Amygdala (tissue), 56 donors: ENCODE measurements at regions not wholly inside any gene's neighbourhood (a gene's known extent, or its start where the extent isn't known, plus 50 kb on each side); places are given as distances from the start of the nearest gene placed in this dataset.
"Not testable (repeated sequence)": the region's sequence is repeated elsewhere in the genome, so short reads cannot be mapped to it uniquely, and the experiment has no call there.

ENCODE experiments used
- DNase-seq, 56 donors: peaks; one replicate each; lab custom pipeline; 2025; lab: John Stamatoyannopoulos, UW

DNA sequence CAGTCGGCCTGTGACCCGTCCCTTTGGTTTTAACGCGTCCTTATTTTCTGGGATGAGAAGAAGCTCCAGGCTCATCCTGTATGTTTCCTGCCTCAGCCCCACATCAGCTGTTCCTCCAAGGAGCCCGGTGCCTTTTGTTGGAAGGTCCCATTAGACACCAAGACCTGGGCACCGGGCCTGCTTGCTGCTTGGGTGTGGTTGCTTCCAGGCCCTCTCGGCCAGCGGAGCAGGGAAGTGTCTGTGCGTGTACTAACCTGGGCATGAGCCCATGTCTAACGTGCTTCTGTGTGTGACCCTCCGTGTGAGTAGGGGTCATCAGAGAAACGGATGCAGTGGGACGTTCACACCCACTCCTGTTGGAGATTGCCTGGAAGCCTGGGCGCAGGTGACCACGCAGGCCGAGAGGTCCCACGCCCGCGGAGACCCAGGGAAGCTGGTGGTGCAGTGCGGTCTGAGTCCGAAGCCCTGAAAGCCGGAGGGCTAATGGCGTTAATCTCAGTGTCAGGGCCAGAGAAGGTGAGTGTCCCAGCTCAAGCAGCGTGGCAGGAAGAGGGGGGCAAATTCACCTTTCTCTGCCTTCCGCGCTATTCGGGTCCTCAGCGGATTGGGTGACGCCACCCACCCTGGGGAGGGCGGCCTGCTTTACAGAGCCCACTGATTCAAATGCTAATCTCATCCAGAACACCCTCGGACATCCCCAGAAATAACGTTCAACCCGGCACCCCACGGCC, 131.3 kb downstream of the KIF26A start:
- not testable (repeated sequence) for DNase-seq

GRCh38 chr14:104271391-104271790, 133.0 kb downstream of the KIF26A start:
- no peak for DNase-seq

GRCh38 chr14:104274806-104275205, 136.4 kb downstream of the KIF26A start:
- DNase-seq = no peak

DNA sequence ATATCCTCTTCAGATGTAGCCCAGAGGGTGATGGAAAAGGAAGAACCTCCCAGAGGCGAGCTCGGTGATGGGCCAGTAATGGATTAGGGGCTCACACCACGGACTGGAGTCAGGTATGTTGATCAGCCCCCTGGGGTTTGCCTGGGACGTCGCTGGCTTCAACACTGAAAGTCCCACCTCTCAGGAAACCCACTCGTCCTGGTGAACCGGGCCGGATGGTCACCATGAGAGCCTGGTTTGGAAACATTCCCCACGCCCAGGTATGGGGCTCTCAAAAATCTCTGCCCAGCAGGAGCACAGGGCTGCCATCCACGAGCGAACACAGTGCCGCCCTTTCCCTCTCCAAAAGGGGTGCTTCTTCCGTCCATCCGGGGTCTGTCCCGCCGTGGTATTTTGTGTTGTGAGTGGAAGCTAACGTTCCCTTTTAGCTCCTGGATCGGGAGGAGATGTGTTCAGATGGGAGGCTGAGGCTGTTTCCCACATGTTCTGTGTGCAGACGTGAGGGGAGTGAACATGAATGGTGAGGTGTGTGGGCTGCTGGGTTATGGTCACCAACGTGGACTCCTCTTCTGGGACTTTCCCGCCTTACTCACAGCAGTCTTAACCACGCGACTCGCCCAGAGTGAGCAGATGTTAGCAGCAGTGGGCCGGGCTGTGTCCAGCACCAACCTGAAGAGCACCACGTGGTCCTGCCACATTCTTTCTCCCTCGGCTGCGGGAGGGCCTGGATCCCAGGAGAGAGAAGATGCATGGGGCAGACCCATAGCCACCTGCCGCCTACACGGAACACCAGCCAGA, 139.2 kb downstream of the KIF26A start:
- no peak for DNase-seq

- DNase-seq = no peak
Measured at GRCh38 chr14:104278214-104278534, 139.8 kb downstream of the KIF26A start.

- DNase-seq = no peak
Measured at GRCh38 chr14:104280085-104280901, 141.9 kb downstream of the KIF26A start.

GRCh38 chr14:104280902-104281767, 142.7 kb downstream of the KIF26A start:
- DNase-seq = no peak

DNA sequence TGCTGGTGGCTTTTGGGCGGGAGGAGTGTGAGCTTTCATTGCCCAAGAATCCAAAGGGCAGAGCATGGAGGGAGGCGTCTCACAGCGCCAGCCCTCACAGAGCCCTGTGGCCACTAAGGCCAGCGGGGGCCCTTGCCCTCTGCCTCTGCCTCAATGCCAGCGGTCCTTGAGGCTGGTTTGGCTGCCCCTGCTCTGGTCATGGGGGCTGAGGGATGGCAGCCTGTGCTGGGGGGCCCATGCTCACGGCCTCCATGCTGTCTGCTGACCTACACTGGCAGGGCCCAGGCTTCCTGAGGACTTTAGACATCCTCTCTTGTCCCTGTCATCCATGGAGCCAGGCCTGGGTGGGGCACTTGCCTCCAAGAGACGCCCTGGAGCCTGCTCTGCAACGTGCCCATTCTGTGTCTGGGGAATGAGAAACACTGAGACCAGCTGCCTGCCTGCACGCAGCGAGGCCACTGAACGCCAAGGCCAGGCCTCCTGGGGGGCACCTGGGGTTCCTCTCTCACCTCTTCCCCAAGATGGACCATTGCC, 143.4 kb downstream of the KIF26A start:
- DNase-seq = no peak

GRCh38 chr14:104282332-104283196, 144.2 kb downstream of the KIF26A start:
- DNase-seq = no peak

DNA sequence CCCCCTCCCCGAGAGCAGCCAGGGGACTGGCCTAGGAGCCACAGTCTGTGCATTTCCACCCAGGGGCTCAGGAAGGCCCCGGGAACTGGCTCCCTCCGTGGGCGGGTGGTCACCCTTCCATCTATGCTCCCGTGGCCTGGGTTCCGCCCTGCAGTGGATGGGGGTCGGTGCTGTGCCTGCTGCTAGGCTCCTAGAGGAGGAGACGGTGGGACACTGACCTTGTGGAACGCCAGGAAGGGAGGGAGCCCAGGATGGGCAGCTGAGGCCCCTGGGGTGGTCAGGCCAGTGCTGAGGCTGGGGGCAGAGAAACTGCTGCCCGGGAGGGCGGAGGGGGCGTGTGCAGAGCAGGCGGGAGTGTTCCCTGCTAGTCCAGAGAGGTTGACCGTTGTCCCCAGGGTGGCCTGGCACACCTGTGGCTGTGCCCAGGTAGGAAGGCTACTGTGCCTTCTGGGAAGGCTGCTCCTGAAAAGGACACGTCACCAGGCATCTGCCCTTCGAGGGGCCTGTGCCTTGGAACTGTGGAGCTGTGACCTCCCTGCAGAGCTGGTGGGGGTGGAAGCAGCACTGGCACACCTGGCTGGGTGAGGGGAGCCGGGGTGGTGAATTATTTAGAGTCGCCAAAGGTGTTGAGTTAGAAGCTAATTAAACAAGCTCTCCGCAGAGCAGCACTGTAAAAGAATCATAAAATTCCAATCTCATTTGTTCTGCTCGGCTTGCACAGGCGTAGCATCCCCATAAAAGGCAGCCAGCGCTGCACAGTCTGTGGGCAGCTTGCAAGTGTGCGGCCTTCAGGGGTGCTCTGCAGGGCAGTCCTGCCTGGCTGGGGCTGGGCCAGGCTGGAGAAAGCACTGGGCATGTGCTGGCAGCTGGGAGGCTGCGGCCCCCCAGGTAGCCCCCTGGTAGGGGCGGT, 145.1 kb downstream of the KIF26A start:
- no peak for DNase-seq

GRCh38 chr14:104284107-104284592, 145.8 kb downstream of the KIF26A start:
- no peak for DNase-seq

DNA sequence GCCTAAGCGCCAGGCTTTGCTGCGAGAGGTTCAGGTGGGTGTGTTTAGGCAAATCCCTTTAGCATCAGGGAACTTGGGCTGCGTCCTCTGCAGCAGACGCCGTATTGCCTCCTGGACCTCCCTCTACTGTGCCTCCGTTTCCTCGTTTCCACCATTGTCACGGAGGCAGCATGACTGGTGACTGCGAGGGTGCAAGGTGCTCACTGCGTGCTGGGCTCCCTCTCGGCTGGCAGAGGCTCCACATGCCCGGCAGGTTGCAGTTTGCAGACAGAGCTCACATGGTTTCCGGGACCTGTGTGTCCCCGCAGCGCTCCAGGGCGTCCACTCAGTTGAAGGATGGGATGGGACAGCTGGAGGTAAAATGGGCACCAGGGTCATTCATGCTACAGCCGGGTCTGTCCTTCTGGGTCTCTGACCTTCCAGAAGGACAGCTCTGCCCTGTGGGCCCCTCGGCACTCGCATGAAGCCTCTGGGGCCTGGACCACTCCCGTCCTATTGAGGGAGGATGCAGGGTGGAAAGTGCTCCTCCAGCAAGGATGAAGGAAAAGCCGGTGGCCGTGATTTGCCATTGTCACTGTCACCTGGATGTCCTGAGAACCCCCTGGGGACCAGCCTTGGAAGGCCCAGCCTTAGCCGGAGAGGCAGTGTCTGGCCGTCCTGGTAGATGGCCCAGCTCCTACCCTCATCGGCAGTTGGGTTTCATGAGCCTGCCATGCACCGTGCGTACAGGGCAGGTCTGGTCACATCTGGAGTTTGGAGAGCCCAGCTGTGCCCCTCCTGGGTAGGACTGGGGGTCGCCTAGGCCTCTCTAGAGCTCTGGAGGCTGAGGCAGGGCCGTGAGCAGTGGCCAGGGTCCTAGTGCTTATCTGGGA, 146.5 kb downstream of the KIF26A start:
- DNase-seq = no peak

- DNase-seq = no peak
Measured at GRCh38 chr14:104285508-104285840, 147.1 kb downstream of the KIF26A start.

DNA sequence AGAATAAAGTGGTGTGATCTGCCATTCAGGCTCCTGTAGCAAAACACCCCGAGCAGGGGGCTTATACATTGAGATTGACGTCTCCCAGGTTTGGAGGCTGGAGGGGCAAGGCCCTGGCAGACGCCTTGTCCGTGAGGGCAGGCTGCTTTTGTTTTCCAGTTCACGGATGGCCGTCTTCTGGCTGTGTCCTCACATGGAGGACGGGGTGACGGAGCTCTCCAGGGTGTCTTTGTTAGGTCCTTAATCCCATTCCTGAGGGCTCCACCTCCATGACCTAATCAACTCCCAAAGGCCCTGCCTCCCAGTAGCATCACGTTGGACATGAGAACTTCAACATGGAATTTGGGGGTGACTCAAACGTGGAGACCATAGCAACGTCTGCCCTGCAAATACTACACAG, 147.7 kb downstream of the KIF26A start:
- no peak for DNase-seq

- no peak for DNase-seq
Measured at GRCh38 chr14:104286496-104286895, 148.1 kb downstream of the KIF26A start.

GRCh38 chr14:104287301-104288009, 149.1 kb downstream of the KIF26A start:
- DNase-seq = no peak
